Sigmoid colon (tissue), 6 donors: ENCODE measurements at regions not wholly inside any gene's neighbourhood (a gene's known extent, or its start where the extent isn't known, plus 50 kb on each side); places are given as distances from the start of the nearest gene placed in this dataset.

Experiments
- DNase-seq: peaks from one replicate; pipeline ENCODE4 v3.0.0-alpha.2; 2019
- H3K27ac ChIP-seq, 4 donors: fragments of 200-600 bp; sonication (generic); one replicate each; pipeline ENCODE4 v1.5.1; 2016 to 2019; ENCODE audit warnings: mild to moderate bottlenecking in 1 of 4
- H3K27me3 ChIP-seq, 3 donors: fragments of 200-600 bp; sonication (generic); one replicate each; pipeline ENCODE4 v1.5.1; 2019; ENCODE audit warnings: mild to moderate bottlenecking in 1 of 3
- H3K36me3 ChIP-seq, 4 donors: fragments of 200-600 bp; sonication (generic); one replicate each; pipeline ENCODE4 v1.5.1; 2016 to 2019
- H3K4me1 ChIP-seq, 4 donors: fragments of 200-600 bp; sonication (generic); one replicate each; pipeline ENCODE4 v1.5.1; 2017 to 2019
- H3K4me3 ChIP-seq, 4 donors: fragments of 200-600 bp; sonication (generic); one replicate each; pipeline ENCODE4 v1.5.1; 2017 to 2019; ENCODE audit warnings: mild to moderate bottlenecking in 2 of 4, moderate library complexity in 1 of 4
- H3K9me3 ChIP-seq, 4 donors: fragments of 200-600 bp in 3 of 4; sonication (generic) in 3 of 4; one replicate each; pipeline versions ENCODE4 v1.5.1 to v1.6.1; 2013 to 2019
- EP300 ChIP-seq, 4 donors: sonication (generic); formaldehyde crosslinking; IDR thresholded peaks; one replicate each; pipeline ENCODE4 v1.6.1; 2017; ENCODE audit warnings: antibody characterized with exemption in 4 of 4
- POLR2A ChIP-seq, 2 donors: fragments of 450-650 bp; IDR thresholded peaks; one replicate each; pipeline ENCODE4 v1.6.1; 2016; ENCODE audit warnings: antibody characterized with exemption in 2 of 2, mild to moderate bottlenecking in 2 of 2, moderate library complexity in 2 of 2
- POLR2AphosphoS5 ChIP-seq, 4 donors: sonication (generic); formaldehyde crosslinking; IDR thresholded peaks; one replicate each; pipeline ENCODE4 v1.6.1; 2017; ENCODE audit warnings: antibody characterized with exemption in 4 of 4
- WGBS, 2 donors: extraction: QIAGEN DNeasy Blood & Tissue Kit; methylation state at CpG; one replicate each; pipeline ENCODE4 v1.1.7; 2013; 5-methylcytosine and 5-hydroxymethylcytosine counted together
- intact Hi-C: fragments of 100-400 bp; cut with DNase I; formaldehyde crosslinking; loops from one replicate; pipeline ENCODE4 v1.15.1; 2023
- TF ChIP-seq, protein P1 (sequence below), 4 experiments: fragments of 450-650 bp in 3 of 4; fragments of 200-600 bp in 1 of 4; IDR thresholded peaks; one replicate each; pipeline ENCODE4 v1.5.1; 2016 to 2019; ENCODE audit warnings: antibody characterized with exemption in 4 of 4, mild to moderate bottlenecking in 3 of 4, moderate library complexity in 2 of 4
- donor health status: healthy with polysubstance abuse.
- donor health status: healthy.

GRCh38 chr6:90940812-90941481 lies 354.1 kb upstream of the MAP3K7 start:
- intact Hi-C loops: no loop called here
- H3K27ac ChIP-seq: no peak overlapping the region
- TF ChIP-seq, protein P1, sequence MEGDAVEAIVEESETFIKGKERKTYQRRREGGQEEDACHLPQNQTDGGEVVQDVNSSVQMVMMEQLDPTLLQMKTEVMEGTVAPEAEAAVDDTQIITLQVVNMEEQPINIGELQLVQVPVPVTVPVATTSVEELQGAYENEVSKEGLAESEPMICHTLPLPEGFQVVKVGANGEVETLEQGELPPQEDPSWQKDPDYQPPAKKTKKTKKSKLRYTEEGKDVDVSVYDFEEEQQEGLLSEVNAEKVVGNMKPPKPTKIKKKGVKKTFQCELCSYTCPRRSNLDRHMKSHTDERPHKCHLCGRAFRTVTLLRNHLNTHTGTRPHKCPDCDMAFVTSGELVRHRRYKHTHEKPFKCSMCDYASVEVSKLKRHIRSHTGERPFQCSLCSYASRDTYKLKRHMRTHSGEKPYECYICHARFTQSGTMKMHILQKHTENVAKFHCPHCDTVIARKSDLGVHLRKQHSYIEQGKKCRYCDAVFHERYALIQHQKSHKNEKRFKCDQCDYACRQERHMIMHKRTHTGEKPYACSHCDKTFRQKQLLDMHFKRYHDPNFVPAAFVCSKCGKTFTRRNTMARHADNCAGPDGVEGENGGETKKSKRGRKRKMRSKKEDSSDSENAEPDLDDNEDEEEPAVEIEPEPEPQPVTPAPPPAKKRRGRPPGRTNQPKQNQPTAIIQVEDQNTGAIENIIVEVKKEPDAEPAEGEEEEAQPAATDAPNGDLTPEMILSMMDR (IDR thresholded peaks at IDR 0.05): no peak
- TF ChIP-seq POLR2A (IDR thresholded peaks at IDR 0.05) (no peak), EP300 (IDR thresholded peaks at IDR 0.05) (no peak), POLR2AphosphoS5 (IDR thresholded peaks at IDR 0.05) (no peak)

GRCh38 chr6:90939906-90940305 lies 353.0 kb upstream of the MAP3K7 start:
- no peak for TF ChIP-seq POLR2AphosphoS5 (IDR thresholded peaks at IDR 0.05)
- no peak for TF ChIP-seq POLR2A (IDR thresholded peaks at IDR 0.05)
- TF ChIP-seq, protein P1 (IDR thresholded peaks at IDR 0.05): no peak
- TF ChIP-seq EP300 (IDR thresholded peaks at IDR 0.05): no peak
- H3K9me3 ChIP-seq: no peaks in the 10 kb centered on the region
- H3K4me3 ChIP-seq: no peak overlapping the region
- no peaks in the 10 kb centered on the region for H3K4me1 ChIP-seq
- H3K27ac ChIP-seq: no peak overlapping the region
- DNase-seq: no peak
- 92 to 93% methylated on average over 1 of the region's 1 CpG for WGBS, 2 donors
- no peaks in the 10 kb centered on the region for H3K27me3 ChIP-seq
- intact Hi-C loops: no loop called here
- H3K36me3 ChIP-seq: no peaks in the 10 kb centered on the region

More at GRCh38 chr6:90940812-90941481, 354.1 kb upstream of the MAP3K7 start:
- no peak overlapping the region for H3K4me3 ChIP-seq
- H3K36me3 ChIP-seq: no peaks in the 10 kb centered on the region
- WGBS, 2 donors: 28 to 35% methylated on average over 5 of the region's 5 CpGs
- no peaks in the 10 kb centered on the region for H3K9me3 ChIP-seq
- DNase-seq: no peak
- H3K4me1 ChIP-seq: no peaks in the 10 kb centered on the region
- H3K27me3 ChIP-seq: no peaks in the 10 kb centered on the region

DNA sequence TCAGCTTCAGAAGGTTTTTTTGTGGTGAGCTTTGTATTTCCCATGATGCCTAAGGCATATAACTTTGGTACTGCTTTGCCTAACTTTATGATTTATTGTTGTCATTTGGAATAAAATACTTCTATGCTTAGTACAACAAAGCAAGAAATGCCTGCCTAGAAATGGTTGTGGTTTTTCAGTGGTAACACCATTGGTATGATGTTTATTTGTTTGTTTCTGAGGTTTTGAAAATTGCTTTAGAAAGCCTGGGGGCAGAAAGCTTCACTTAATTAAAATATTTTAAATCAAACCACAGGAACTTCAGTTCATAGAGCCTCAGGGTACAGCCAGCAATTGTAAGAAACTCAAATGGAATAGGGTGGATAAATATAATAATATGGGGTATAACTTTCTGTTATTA lies 351.2 kb upstream of the MAP3K7 start:
- Histone ChIP-seq H3K4me1 (no peaks in the 10 kb centered on the region), H3K27me3 (no peaks in the 10 kb centered on the region), H3K36me3 (no peaks in the 10 kb centered on the region), H3K9me3 (no peaks in the 10 kb centered on the region), H3K27ac (no peak overlapping the region), H3K4me3 (no peak overlapping the region)
- intact Hi-C loops: no loop called here
- no peak for DNase-seq
- TF ChIP-seq, protein P1 (IDR thresholded peaks at IDR 0.05): no peak
- TF ChIP-seq POLR2A (IDR thresholded peaks at IDR 0.05) (no peak), POLR2AphosphoS5 (IDR thresholded peaks at IDR 0.05) (no peak), EP300 (IDR thresholded peaks at IDR 0.05) (no peak)

GRCh38 chr6:90936286-90936685 lies 349.4 kb upstream of the MAP3K7 start:
- DNase-seq: no peak
- intact Hi-C loops: no loop called here
- WGBS, 2 donors: 91 to 93% methylated on average over 5 of the region's 5 CpGs
- no peak for TF ChIP-seq EP300 (IDR thresholded peaks at IDR 0.05)
- TF ChIP-seq, protein P1 (IDR thresholded peaks at IDR 0.05): no peak
- no peak for TF ChIP-seq POLR2AphosphoS5 (IDR thresholded peaks at IDR 0.05)
- TF ChIP-seq POLR2A (IDR thresholded peaks at IDR 0.05): no peak
- Histone ChIP-seq H3K27me3 (no peaks in the 10 kb centered on the region), H3K9me3 (no peaks in the 10 kb centered on the region), H3K36me3 (no peaks in the 10 kb centered on the region), H3K27ac (no peak overlapping the region), H3K4me3 (no peak overlapping the region), H3K4me1 (no peaks in the 10 kb centered on the region)

GRCh38 chr6:90934966-90935365 lies 348.1 kb upstream of the MAP3K7 start:
- Histone ChIP-seq H3K4me3 (no peak overlapping the region), H3K9me3 (no peaks in the 10 kb centered on the region), H3K27me3 (no peaks in the 10 kb centered on the region), H3K27ac (no peak overlapping the region), H3K4me1 (no peaks in the 10 kb centered on the region), H3K36me3 (no peaks in the 10 kb centered on the region)
- no peak for DNase-seq
- TF ChIP-seq POLR2A (IDR thresholded peaks at IDR 0.05): no peak
- TF ChIP-seq EP300 (IDR thresholded peaks at IDR 0.05): no peak
- TF ChIP-seq POLR2AphosphoS5 (IDR thresholded peaks at IDR 0.05): no peak
- TF ChIP-seq, protein P1 (IDR thresholded peaks at IDR 0.05): no peak
- intact Hi-C loops: no loop called here
- 74 to 87% methylated on average over 7 of the region's 7 CpGs for WGBS, 2 donors
